GM12875 (cell line): ENCODE measurements at regions not wholly inside any gene's neighbourhood (a gene's known extent, or its start where the extent isn't known, plus 50 kb on each side); places are given as distances from the start of the nearest gene placed in this dataset.

Source experiments
- H3K4me3 ChIP-seq: one replicate; pipeline ENCODE4 v1.5.1; 2011; ENCODE audit warnings: low read depth, low read length, control low read depth
- CTCF ChIP-seq: IDR thresholded peaks from 2 replicates; pipeline ENCODE4 v1.5.1; 2011; ENCODE audit warnings: low read depth, mild to moderate bottlenecking, control low read depth, inconsistent platforms, low read length, moderate library complexity, borderline replicate concordance; ENCODE audit not compliant: insufficient read depth

- H3K4me3 ChIP-seq = no peak overlapping the region
- no peak for TF ChIP-seq CTCF
Measured at GRCh38 chr6:125552819-125553218, 196.6 kb upstream of the HEY2 start.

GRCh38 chr6:125554456-125554855, 195.0 kb upstream of the HEY2 start:
- no peak for TF ChIP-seq CTCF
- H3K4me3 ChIP-seq = no peak overlapping the region

GRCh38 chr6:125558241-125558843, 191.1 kb upstream of the HEY2 start:
- H3K4me3 ChIP-seq = no peak overlapping the region
- no peak for TF ChIP-seq CTCF

GRCh38 chr6:125558907-125559306, 190.5 kb upstream of the HEY2 start:
- H3K4me3 ChIP-seq = no peak overlapping the region
- TF ChIP-seq CTCF = no peak

GRCh38 chr6:125562156-125562555, 187.3 kb upstream of the HEY2 start:
- no peak for TF ChIP-seq CTCF
- no peak overlapping the region for H3K4me3 ChIP-seq

GRCh38 chr6:125564941-125565340, 184.5 kb upstream of the HEY2 start:
- no peak overlapping the region for H3K4me3 ChIP-seq
- TF ChIP-seq CTCF = no peak

GRCh38 chr6:125567407-125567806, 182.0 kb upstream of the HEY2 start:
- TF ChIP-seq CTCF = no peak

More at GRCh38 chr6:125567407-125567806, 182.0 kb upstream of the HEY2 start:
- no peak overlapping the region for H3K4me3 ChIP-seq
